HK-2 (cell line): ENCODE measurements at regions not wholly inside any gene's neighbourhood (a gene's known extent, or its start where the extent isn't known, plus 50 kb on each side); places are given as distances from the start of the nearest gene placed in this dataset.
"Not testable (repeated sequence)": the region's sequence is repeated elsewhere in the genome, so short reads cannot be mapped to it uniquely, and the experiment has no call there.

Experiments used
- DNase-seq: peaks from one replicate; pipeline ENCODE4 v3.0.0-alpha.2; 2018; ENCODE audit not compliant: unreplicated experiment

- no peak for DNase-seq
Observed at GRCh38 chr2:194395818-194396217, 1261.2 kb upstream of the SLC39A10 start.

GRCh38 chr2:194385376-194385775 lies 1271.7 kb upstream of the SLC39A10 start:
- DNase-seq: no peak

GRCh38 chr2:194383401-194383800 lies 1273.6 kb upstream of the SLC39A10 start:
- no peak for DNase-seq

- DNase-seq: no peak
Observed at GRCh38 chr2:194382221-194382620, 1274.8 kb upstream of the SLC39A10 start.

- DNase-seq: no peak
Observed at GRCh38 chr2:194380011-194380410, 1277.0 kb upstream of the SLC39A10 start.

- DNase-seq: not testable (repeated sequence)
Observed at GRCh38 chr2:194367390-194367789, 1289.6 kb upstream of the SLC39A10 start.

- DNase-seq: no peak
Observed at GRCh38 chr2:194363878-194364277, 1293.1 kb upstream of the SLC39A10 start.

GRCh38 chr2:194363295-194363694 lies 1293.7 kb upstream of the SLC39A10 start:
- DNase-seq: no peak

- no peak for DNase-seq
Observed at GRCh38 chr2:194352505-194352904, 1304.5 kb upstream of the SLC39A10 start.

- DNase-seq: no peak
Observed at GRCh38 chr2:194346193-194346592, 1310.8 kb upstream of the SLC39A10 start.

- no peak for DNase-seq
Observed at GRCh38 chr2:194345347-194345746, 1311.7 kb upstream of the SLC39A10 start.

- no peak for DNase-seq
Observed at GRCh38 chr2:194343167-194343566, 1313.9 kb upstream of the SLC39A10 start.

- DNase-seq: no peak
Observed at GRCh38 chr2:194332799-194333490, 1324.1 kb upstream of the SLC39A10 start.

- DNase-seq: no peak
Observed at GRCh38 chr2:194328456-194328855, 1328.6 kb upstream of the SLC39A10 start.

- no peak for DNase-seq
Observed at GRCh38 chr2:194327196-194327888, 1329.7 kb upstream of the SLC39A10 start.

GRCh38 chr2:194323740-194324139 lies 1333.3 kb upstream of the SLC39A10 start:
- DNase-seq: no peak

- DNase-seq: no peak
Observed at GRCh38 chr2:194320520-194320919, 1336.5 kb upstream of the SLC39A10 start.

GRCh38 chr2:194319222-194319992 lies 1337.6 kb upstream of the SLC39A10 start:
- DNase-seq: no peak

- no peak for DNase-seq
Observed at GRCh38 chr2:194314042-194314441, 1343.0 kb upstream of the SLC39A10 start.

- DNase-seq: no peak
Observed at GRCh38 chr2:194304191-194304590, 1352.8 kb upstream of the SLC39A10 start.

- DNase-seq: no peak
Observed at GRCh38 chr2:194301946-194302345, 1355.1 kb upstream of the SLC39A10 start.

GRCh38 chr2:194294156-194294555 lies 1362.9 kb upstream of the SLC39A10 start:
- DNase-seq: no peak

- no peak for DNase-seq
Observed at GRCh38 chr2:194291104-194291503, 1365.9 kb upstream of the SLC39A10 start.
